ENCODE measurements at regions not wholly inside any gene's neighbourhood (a gene's known extent, or its start where the extent isn't known, plus 50 kb on each side); places are given as distances from the start of the nearest gene placed in this dataset.

DNA sequence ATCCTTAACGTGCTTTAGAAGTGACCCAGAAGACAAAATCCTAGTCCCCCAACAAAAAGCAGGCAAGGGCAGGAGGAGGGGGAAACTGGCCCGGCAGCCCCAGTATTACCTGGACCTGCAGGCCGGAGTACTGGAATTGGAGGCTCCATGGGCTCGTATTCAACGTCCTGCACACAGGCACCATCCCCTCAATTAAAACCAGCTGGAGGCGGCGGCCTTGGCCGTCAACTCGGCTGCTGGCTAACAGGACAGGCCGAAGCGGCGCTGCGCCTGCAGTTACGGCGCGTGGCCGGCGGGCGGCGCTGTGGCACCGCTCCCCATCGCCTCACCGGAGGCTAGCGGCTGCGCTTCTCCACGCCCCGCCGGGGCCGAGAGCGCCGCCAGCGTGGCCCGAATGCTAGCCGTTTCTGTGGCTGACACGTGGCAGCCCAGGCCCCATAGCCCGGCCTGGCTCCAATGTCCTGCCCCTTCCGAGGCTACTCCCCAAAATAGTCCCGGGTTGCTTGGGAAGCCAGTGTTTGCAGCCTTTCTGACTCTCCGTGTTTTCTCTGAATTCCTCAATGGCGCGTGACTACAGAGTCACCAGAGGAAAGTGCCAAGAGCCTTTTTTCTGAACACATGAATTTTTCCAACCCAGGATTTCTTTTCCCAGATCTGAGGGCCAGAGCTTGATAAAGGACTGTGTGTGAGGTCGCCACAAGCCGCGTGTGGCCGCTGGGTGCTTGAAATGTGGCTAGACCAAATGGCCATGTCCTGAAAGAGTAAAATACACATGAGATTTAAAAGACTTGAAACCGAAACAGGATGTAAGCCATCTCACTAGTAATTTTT lies 82.5 kb downstream of the HHIPL2 start (continued):
- TF ChIP-seq, protein P1, sequence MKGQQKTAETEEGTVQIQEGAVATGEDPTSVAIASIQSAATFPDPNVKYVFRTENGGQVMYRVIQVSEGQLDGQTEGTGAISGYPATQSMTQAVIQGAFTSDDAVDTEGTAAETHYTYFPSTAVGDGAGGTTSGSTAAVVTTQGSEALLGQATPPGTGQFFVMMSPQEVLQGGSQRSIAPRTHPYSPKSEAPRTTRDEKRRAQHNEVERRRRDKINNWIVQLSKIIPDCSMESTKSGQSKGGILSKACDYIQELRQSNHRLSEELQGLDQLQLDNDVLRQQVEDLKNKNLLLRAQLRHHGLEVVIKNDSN (IDR thresholded peaks at IDR 0.05; ENCODE audit: borderline replicate concordance, low read depth), result peak; percentile 75; the same call in 1 of the 2 replicates
- TF ChIP-seq SMC3 (IDR thresholded peaks at IDR 0.05; ENCODE audit: low read depth, low read length) (peak; percentile 92), JUND (IDR thresholded peaks at IDR 0.05) (no peak), POLR2AphosphoS5 (IDR thresholded peaks at IDR 0.05; ENCODE audit: low read depth, low read length) (peak; percentile 74), NRF1 (IDR thresholded peaks at IDR 0.05; ENCODE audit: low read depth, low read length) (peak; percentile 45), EZH2phosphoT487 (IDR thresholded peaks at IDR 0.05; ENCODE audit: borderline replicate concordance, low read depth) (no peak), TAF1 (IDR thresholded peaks at IDR 0.05; ENCODE audit: borderline replicate concordance, low read depth, low read length) (peak; percentile 70; the same call in 1 of the 2 replicates), CHD2 (IDR thresholded peaks at IDR 0.05; ENCODE audit: low read length, partially characterized antibody) (no peak), RXRA (IDR thresholded peaks at IDR 0.05; ENCODE audit: borderline replicate concordance, low read depth) (no peak), RAD21 (IDR thresholded peaks at IDR 0.05; ENCODE audit: low read length) (peak; percentile 95)
- TF ChIP-seq, protein P2, sequence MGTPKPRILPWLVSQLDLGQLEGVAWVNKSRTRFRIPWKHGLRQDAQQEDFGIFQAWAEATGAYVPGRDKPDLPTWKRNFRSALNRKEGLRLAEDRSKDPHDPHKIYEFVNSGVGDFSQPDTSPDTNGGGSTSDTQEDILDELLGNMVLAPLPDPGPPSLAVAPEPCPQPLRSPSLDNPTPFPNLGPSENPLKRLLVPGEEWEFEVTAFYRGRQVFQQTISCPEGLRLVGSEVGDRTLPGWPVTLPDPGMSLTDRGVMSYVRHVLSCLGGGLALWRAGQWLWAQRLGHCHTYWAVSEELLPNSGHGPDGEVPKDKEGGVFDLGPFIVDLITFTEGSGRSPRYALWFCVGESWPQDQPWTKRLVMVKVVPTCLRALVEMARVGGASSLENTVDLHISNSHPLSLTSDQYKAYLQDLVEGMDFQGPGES (IDR thresholded peaks at IDR 0.05; ENCODE audit: low read depth, low read length), result no peak
- TF ChIP-seq, protein P3, sequence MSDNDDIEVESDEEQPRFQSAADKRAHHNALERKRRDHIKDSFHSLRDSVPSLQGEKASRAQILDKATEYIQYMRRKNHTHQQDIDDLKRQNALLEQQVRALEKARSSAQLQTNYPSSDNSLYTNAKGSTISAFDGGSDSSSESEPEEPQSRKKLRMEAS (IDR thresholded peaks at IDR 0.05; ENCODE audit: low read depth), result peak; percentile 99
- TF ChIP-seq, protein P4, sequence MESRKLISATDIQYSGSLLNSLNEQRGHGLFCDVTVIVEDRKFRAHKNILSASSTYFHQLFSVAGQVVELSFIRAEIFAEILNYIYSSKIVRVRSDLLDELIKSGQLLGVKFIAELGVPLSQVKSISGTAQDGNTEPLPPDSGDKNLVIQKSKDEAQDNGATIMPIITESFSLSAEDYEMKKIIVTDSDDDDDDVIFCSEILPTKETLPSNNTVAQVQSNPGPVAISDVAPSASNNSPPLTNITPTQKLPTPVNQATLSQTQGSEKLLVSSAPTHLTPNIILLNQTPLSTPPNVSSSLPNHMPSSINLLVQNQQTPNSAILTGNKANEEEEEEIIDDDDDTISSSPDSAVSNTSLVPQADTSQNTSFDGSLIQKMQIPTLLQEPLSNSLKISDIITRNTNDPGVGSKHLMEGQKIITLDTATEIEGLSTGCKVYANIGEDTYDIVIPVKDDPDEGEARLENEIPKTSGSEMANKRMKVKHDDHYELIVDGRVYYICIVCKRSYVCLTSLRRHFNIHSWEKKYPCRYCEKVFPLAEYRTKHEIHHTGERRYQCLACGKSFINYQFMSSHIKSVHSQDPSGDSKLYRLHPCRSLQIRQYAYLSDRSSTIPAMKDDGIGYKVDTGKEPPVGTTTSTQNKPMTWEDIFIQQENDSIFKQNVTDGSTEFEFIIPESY (IDR thresholded peaks at IDR 0.05; ENCODE audit: borderline replicate concordance, low read depth), result no peak

DNA sequence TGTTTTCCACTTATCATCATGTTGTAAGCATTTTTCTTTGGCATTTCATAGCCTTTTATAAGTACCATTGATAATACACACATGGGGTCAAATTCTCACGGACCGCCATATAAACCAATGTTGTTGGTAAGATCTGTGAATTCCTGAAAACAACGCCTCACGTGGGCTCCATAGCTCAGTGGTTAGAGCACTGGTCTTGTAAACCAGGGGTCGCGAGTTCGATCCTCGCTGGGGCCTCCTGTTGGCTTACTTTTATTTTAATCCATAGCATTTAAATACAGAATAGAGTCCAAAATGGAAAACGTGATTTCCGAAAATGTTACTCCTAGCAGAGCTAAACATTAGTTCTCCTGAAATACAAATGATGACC lies 83.1 kb downstream of the HHIPL2 start:
- peak overlapping the region; percentile 85 for H2AFZ ChIP-seq (ENCODE audit: low read depth)
- peak; percentile 62 for DNase-seq
- H3K9me3 ChIP-seq, result no peaks in the 10 kb centered on the region
- no peaks in the 10 kb centered on the region for H3K79me2 ChIP-seq (ENCODE audit: insufficient read depth)
- H3F3A ChIP-seq (replicated peaks; ENCODE audit: insufficient read depth), result peaks cover 3% of the 10 kb centered on the region
- peak overlapping the region; percentile 59 for H3K9ac ChIP-seq
- ChIA-PET POLR2A (interaction anchor here (0.8 to 2.1 kb wide), 6 partner anchors 82 to 248 kb away, joined by 3 to 9 read pairs (median 4); partner anchors contain the start of gene TAF1A), CTCF (interaction anchor here (0.6 to 4.2 kb wide), 45 partner anchors 9 to 1376 kb away, joined by 3 to 69 read pairs (median 3); partner anchors contain the start of genes MIA3 and TAF1A)
- H3K4me2 ChIP-seq, result peak overlapping the region; percentile 79
- peaks cover 0 to 4% of the 10 kb centered on the region in 2 experiments; a peak in 2 of 4 replicates for H3K4me1 ChIP-seq (ENCODE audit: control insufficient read depth in 1 of 2, insufficient read depth in 2 of 2, low read depth in 1 of 2, low read length in 1 of 2)
- peak overlapping the region; percentile 64 to 65 for H3K4me3 ChIP-seq (ENCODE audit: low read depth in 2 of 2, low read length in 1 of 2)
- 1% methylated on average over 10 of the region's 10 CpGs for WGBS (ENCODE audit: low lambda C conversion rate)
- H3K36me3 ChIP-seq (replicated peaks in 1 of 2; ENCODE audit: control insufficient read depth in 1 of 2, insufficient read depth in 2 of 2, low read length in 1 of 2), result no peaks in the 10 kb centered on the region
- peak overlapping the region; percentile 92 to 94 for H3K27ac ChIP-seq (ENCODE audit: low read depth in 2 of 2, low read length in 1 of 2)
- no peaks in the 10 kb centered on the region for H3K27me3 ChIP-seq (ENCODE audit: insufficient read depth)
- no peaks in the 10 kb centered on the region for H3K9me2 ChIP-seq
- H4K20me1 ChIP-seq (ENCODE audit: insufficient read depth), result no peaks in the 10 kb centered on the region
- TF ChIP-seq JUND (IDR thresholded peaks at IDR 0.05) (no peak), EP300 (IDR thresholded peaks at IDR 0.05; ENCODE audit: borderline replicate concordance in 1 of 2, low read depth in 1 of 2, low read length in 1 of 2) (no peak; a peak in 1 of 4 replicates), RAD21 (IDR thresholded peaks at IDR 0.05; ENCODE audit: low read length) (no peak), YY1 (IDR thresholded peaks at IDR 0.05; ENCODE audit: low read depth) (no peak), SIN3A (IDR thresholded peaks at IDR 0.05; ENCODE audit: borderline replicate concordance, low read depth, low read length) (no peak), TAF1 (IDR thresholded peaks at IDR 0.05; ENCODE audit: borderline replicate concordance, low read depth, low read length) (no peak), FOXJ3 (CRISPR knock-in tag; IDR thresholded peaks at IDR 0.05) (no peak), EZH2phosphoT487 (IDR thresholded peaks at IDR 0.05; ENCODE audit: borderline replicate concordance, low read depth) (no peak)
- TF ChIP-seq, protein P2 (IDR thresholded peaks at IDR 0.05; ENCODE audit: low read depth, low read length), result no peak
- TF ChIP-seq, protein P5, sequence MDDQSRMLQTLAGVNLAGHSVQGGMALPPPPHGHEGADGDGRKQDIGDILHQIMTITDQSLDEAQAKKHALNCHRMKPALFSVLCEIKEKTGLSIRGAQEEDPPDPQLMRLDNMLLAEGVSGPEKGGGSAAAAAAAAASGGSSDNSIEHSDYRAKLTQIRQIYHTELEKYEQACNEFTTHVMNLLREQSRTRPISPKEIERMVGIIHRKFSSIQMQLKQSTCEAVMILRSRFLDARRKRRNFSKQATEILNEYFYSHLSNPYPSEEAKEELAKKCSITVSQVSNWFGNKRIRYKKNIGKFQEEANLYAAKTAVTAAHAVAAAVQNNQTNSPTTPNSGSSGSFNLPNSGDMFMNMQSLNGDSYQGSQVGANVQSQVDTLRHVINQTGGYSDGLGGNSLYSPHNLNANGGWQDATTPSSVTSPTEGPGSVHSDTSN (IDR thresholded peaks at IDR 0.05), result no peak
